Effector memory CD4-positive, alpha-beta T cell (primary cell): ENCODE measurements at regions not wholly inside any gene's neighbourhood (a gene's known extent, or its start where the extent isn't known, plus 50 kb on each side); places are given as distances from the start of the nearest gene placed in this dataset.

Source experiments
- DNase-seq, 3 donors: peaks; one replicate each; pipeline ENCODE4 v3.0.0-alpha.2; 2020
- H3K27ac ChIP-seq: 2 replicates; pipeline ENCODE4 v1.7.0; 2013; ENCODE audit warnings: mild to moderate bottlenecking, low read length, moderate library complexity; ENCODE audit not compliant: insufficient read depth, poor library complexity, severe bottlenecking
- H3K27me3 ChIP-seq: replicated peaks from 2 replicates; pipeline ENCODE4 v1.7.0; 2013; ENCODE audit warnings: mild to moderate bottlenecking, low read length; ENCODE audit not compliant: insufficient read depth, control insufficient read depth, poor library complexity, severe bottlenecking
- H3K36me3 ChIP-seq: 2 replicates; pipeline ENCODE4 v1.7.0; 2013; ENCODE audit warnings: mild to moderate bottlenecking, low read length, moderate library complexity; ENCODE audit not compliant: control insufficient read depth, insufficient read depth
- H3K4me1 ChIP-seq: 2 replicates; pipeline ENCODE4 v1.7.0; 2013; ENCODE audit warnings: low read length, mild to moderate bottlenecking; ENCODE audit not compliant: control insufficient read depth, insufficient read depth, poor library complexity, severe bottlenecking
- H3K4me3 ChIP-seq: 2 replicates; pipeline ENCODE4 v1.7.0; 2013; ENCODE audit warnings: low read length, low read depth, mild to moderate bottlenecking; ENCODE audit not compliant: insufficient read depth, poor library complexity, severe bottlenecking
- H3K9me3 ChIP-seq: 2 replicates; pipeline ENCODE4 v1.7.0; 2013; ENCODE audit warnings: mild to moderate bottlenecking, low read length, moderate library complexity; ENCODE audit not compliant: control insufficient read depth

DNA sequence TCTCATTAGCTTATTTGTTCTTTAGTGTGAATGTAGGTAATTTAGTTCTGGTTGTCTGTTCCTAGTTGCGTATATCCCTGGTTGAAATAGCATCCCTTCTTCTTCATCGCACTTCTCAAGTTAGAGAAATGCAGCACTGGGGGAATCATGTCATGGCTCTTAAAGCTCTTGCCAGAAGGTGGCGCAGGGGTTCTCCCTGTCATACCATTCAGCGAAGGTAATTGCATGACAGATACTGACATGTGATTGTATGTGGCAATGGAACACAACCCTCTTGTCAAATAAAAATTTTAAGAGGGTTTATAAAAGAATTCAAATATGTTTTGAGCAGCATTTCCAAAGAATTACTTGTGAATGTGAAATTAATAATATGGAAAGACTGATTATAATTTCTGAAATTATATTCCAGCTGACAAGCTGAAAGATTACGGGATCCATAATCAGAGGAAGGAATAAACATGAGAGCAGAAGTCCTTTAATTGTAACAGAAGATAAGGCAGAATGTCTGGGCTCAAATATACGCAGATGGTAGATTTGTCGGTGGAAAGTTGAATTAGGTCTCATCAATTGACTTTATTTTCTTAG, 411.7 kb downstream of the DSEL start:
- no peak for DNase-seq
- Histone ChIP-seq H3K4me3 (no peak overlapping the region), H3K36me3 (no peaks in the 10 kb centered on the region), H3K27me3 (no peaks in the 10 kb centered on the region), H3K9me3 (no peaks in the 10 kb centered on the region), H3K4me1 (no peaks in the 10 kb centered on the region), H3K27ac (no peak overlapping the region)

DNA sequence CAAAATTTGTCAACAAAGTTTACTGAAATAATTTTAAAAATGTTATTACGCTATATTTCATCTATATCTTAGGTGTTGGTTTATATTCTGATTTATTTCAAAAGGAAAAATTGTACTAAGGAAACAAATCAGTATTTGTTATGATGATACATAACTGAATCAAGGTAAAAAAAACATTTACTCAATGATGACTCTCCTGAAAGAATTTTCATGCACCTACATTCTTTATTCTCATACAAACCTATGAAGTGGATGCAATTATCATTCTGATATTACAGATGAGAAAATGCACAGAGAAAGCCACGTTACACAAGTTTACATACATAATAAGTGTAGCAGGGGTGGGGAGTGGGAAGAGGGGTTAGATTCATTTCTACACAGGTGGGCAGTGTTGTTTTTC, 422.4 kb downstream of the DSEL start:
- Histone ChIP-seq H3K9me3 (no peaks in the 10 kb centered on the region), H3K4me1 (no peaks in the 10 kb centered on the region), H3K27ac (no peak overlapping the region), H3K4me3 (no peak overlapping the region), H3K36me3 (no peaks in the 10 kb centered on the region), H3K27me3 (no peaks in the 10 kb centered on the region)
- DNase-seq, result no peak

DNA sequence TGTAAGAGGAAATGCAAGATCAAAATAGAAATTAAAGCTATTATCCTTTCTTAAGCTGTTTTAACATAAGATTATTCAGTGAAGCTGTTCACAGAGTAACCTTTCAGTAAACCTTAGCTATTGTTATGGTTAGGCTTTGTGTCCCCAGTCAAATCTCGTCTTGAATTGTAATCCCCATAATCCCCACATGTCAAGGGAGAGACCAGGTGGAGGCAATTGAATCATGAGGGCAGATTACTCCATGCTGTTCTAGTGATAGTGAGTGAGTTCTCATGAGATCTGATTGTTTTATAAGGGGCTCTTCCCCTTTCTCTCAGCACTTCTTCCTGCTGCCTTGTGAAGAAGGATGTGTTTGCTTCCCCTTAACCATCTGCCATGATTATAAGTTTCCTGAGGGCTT, 424.4 kb downstream of the DSEL start:
- H3K4me3 ChIP-seq, result no peak overlapping the region
- H3K27ac ChIP-seq, result no peak overlapping the region
- H3K4me1 ChIP-seq, result no peaks in the 10 kb centered on the region
- H3K9me3 ChIP-seq, result no peaks in the 10 kb centered on the region
- DNase-seq, result no peak
- no peaks in the 10 kb centered on the region for H3K27me3 ChIP-seq
- H3K36me3 ChIP-seq, result no peaks in the 10 kb centered on the region

DNA sequence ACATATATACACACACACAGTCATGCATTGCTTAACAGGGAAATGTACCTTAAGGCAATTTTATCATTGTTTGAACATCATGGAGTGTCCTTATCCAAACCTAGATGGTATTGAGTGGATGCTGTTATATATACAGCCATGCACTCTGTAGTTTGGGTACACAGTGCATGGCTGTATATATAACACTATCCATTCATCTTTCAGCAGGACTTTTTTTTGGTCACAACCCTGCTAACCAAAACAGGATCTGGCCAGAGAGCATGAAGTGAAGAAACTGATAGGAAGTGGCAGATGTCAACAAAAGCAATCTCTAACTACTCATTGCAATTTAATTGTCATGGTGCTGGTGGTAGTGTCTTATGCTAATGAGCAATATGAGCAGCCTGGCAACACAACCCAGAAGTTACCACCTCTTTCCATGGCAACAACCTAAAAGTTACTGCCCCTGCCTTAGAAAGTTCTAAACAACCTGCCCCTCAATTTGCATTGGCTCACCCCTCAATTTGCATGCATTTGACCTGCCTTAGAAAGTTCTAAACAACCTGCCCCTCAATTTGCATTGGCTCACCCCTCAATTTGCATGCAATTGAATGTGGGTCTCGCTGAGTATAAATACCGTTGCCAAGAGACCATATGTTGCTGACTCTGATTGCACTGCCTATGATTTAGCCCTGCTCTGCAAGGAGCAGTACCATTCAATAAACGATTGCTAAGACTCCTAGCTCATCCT, 434.9 kb downstream of the DSEL start:
- Histone ChIP-seq H3K27me3 (no peaks in the 10 kb centered on the region), H3K36me3 (no peaks in the 10 kb centered on the region), H3K27ac (no peak overlapping the region), H3K9me3 (no peaks in the 10 kb centered on the region), H3K4me3 (no peak overlapping the region), H3K4me1 (no peaks in the 10 kb centered on the region)
- DNase-seq, result no peak

DNA sequence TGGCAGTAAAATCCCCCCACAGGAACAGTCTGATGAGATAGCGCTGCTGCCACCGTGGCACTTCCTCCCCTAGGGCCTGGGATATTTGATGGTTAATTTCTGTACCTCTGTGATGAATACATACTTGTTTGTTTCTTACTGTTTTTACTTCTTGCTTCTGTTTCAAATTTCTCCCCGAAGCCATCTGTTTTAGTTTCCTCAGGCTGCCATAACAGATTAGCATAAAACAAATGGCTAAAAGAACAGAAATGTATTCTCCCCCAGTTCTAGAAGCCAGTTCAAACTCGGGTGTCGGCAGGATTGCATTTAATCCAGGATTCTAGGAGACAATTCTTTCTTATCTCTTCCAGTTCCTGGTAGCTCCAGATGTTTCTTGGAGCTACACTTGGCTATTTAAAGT, 435.9 kb downstream of the DSEL start:
- no peaks in the 10 kb centered on the region for H3K36me3 ChIP-seq
- no peaks in the 10 kb centered on the region for H3K9me3 ChIP-seq
- no peak overlapping the region for H3K4me3 ChIP-seq
- no peaks in the 10 kb centered on the region for H3K4me1 ChIP-seq
- no peak overlapping the region for H3K27ac ChIP-seq
- no peaks in the 10 kb centered on the region for H3K27me3 ChIP-seq
- no peak for DNase-seq

DNA sequence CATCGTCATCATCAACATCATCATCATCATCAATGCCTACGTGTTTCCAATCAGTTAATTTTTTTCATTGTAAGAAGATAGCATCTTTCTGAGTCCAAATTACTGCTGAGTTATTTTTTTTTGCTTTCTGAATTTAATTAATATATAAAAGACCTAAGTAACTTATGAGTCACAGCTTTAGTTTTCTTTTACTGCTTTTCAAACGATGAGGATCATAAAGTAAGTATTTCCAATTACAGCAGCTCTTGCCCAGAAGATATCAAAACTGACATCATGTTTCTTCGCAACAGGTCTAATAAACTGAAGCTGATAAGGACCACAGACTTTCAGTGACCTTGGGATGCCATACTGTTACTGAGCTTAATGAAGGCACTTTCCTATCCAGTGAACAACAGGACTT, 442.2 kb downstream of the DSEL start:
- no peak overlapping the region for H3K27ac ChIP-seq
- H3K4me1 ChIP-seq, result no peaks in the 10 kb centered on the region
- DNase-seq, result no peak
- no peaks in the 10 kb centered on the region for H3K9me3 ChIP-seq
- no peaks in the 10 kb centered on the region for H3K36me3 ChIP-seq
- H3K27me3 ChIP-seq, result no peaks in the 10 kb centered on the region
- H3K4me3 ChIP-seq, result no peak overlapping the region

DNA sequence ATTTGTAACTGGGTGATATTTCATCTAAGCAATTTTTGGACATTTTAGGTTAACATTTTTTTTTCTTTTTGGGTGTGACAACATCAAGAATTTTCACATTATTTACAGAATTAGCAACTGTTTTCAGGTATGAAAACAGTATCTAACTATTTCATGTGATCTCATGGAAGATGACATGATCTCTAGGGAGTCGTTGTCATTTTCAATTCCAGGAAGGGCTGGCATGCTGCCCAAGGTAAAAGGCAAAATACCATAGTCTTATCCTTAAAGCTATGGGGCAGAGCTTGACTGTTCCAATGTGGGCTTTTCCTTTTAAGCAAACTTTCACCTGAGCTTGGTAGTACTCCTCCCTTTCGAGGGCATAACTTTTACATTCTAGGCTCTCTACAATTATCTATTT, 443.7 kb downstream of the DSEL start:
- Histone ChIP-seq H3K4me3 (no peak overlapping the region), H3K27me3 (no peaks in the 10 kb centered on the region), H3K27ac (no peak overlapping the region), H3K36me3 (no peaks in the 10 kb centered on the region), H3K4me1 (no peaks in the 10 kb centered on the region), H3K9me3 (no peaks in the 10 kb centered on the region)
- DNase-seq, result no peak

DNA sequence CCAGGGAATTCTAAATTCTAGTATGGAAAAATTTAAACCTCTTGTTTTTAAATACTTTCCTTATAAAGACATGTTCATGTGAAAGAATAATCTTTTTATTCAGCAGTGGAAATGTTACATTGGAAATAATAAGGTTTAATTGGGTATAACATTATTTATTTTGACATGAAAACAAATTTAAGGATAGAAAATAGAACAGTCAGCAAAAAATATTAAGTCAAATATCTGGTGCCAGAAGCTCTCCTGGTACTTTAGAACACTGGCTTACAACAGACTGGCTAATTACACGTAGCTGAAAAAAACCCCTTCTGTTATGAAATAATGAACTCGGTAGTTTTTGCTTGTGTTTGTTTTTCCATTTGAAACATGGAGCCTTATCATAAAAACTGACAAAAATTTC, 447.9 kb downstream of the DSEL start:
- no peaks in the 10 kb centered on the region for H3K27me3 ChIP-seq
- H3K9me3 ChIP-seq, result no peaks in the 10 kb centered on the region
- no peaks in the 10 kb centered on the region for H3K36me3 ChIP-seq
- DNase-seq, result no peak
- H3K4me1 ChIP-seq, result no peaks in the 10 kb centered on the region
- no peak overlapping the region for H3K4me3 ChIP-seq
- no peak overlapping the region for H3K27ac ChIP-seq

DNA sequence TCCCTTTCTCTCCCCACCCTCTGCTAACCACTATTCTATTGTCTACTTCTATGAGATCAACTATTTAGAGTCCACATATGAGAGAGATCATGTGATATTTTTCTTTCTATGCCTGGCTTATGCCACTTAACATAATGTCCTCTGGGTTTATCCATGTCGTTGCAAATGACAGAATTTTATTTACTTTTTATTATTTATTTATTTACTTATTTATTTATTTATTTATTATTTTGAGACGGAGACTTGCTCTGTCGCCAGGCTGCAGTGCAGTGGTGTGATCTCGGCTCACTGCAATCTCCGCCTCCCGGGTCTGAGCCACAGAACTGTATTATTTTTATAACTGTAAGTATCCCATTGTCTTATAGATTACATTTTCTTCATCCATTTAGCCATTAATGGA, 443.4 kb upstream of the CDH19 start:
- H3K4me3 ChIP-seq, result no peak overlapping the region
- H3K4me1 ChIP-seq, result no peaks in the 10 kb centered on the region
- no peak for DNase-seq
- no peak overlapping the region for H3K27ac ChIP-seq
- H3K9me3 ChIP-seq, result no peaks in the 10 kb centered on the region
- no peaks in the 10 kb centered on the region for H3K27me3 ChIP-seq
- H3K36me3 ChIP-seq, result no peaks in the 10 kb centered on the region

DNA sequence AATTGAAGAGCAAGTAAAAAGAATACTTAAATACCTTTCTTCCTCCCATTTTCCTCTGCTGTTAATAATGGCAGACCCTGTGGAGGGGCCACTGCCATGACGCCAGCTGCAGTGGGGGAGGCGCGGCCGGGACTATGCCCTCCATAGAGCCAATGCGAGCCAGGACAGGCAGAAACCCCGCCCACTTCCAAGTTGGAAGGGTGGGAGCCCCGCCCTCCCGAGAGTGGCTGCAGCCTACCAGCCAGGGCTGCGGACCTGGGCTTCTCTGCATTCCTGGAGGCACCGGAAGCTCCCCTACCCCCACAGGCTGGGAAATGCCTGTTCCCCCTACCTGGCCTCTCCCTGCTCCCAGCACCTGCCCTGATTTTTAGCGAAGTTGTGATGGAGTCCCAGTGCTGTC, 439.4 kb upstream of the CDH19 start:
- DNase-seq, result no peak
- Histone ChIP-seq H3K4me3 (no peak overlapping the region), H3K36me3 (no peaks in the 10 kb centered on the region), H3K9me3 (no peaks in the 10 kb centered on the region), H3K4me1 (no peaks in the 10 kb centered on the region), H3K27ac (no peak overlapping the region), H3K27me3 (no peaks in the 10 kb centered on the region)
